ENCODE measurements at regions not wholly inside any gene's neighbourhood (a gene's known extent, or its start where the extent isn't known, plus 50 kb on each side); places are given as distances from the start of the nearest gene placed in this dataset.

DNA sequence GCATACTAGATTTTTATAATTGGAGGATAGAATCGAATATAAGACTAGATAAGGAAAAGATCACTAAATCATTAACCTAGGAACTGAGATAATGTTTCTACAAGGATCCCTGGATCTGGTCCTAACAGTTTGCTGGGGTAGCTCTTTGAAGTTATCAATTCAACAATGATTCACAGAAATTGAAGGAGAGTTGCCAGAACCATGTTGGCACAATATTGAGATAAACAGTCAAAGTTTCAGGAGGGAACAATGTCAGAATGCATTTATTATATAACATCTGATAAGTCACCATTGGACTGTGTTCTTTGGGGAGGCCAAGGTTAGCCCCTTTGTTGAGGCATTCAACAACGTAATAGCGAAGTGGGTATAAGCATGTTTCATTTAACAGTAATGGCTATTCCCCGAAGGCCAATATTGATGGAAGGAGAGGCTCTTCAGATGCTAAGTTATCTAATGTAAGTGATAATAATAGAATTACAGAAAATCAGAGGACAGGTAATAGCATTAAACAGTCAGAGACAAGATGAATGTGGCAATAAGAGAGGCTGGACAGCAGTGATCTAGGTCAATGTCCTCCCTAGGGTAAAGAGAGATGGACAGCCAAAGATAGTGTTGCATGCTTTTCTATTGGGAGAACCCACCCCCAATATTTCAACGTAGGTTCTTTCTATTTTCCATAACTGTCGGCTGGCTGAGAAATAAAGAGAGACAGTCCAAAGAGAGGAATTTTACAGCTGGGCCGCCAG is 604.8 kb upstream of the GYPC start:
- TF ChIP-seq POLR2A (IDR thresholded peaks at IDR 0.05), result no peak
- TF ChIP-seq, protein P1, sequence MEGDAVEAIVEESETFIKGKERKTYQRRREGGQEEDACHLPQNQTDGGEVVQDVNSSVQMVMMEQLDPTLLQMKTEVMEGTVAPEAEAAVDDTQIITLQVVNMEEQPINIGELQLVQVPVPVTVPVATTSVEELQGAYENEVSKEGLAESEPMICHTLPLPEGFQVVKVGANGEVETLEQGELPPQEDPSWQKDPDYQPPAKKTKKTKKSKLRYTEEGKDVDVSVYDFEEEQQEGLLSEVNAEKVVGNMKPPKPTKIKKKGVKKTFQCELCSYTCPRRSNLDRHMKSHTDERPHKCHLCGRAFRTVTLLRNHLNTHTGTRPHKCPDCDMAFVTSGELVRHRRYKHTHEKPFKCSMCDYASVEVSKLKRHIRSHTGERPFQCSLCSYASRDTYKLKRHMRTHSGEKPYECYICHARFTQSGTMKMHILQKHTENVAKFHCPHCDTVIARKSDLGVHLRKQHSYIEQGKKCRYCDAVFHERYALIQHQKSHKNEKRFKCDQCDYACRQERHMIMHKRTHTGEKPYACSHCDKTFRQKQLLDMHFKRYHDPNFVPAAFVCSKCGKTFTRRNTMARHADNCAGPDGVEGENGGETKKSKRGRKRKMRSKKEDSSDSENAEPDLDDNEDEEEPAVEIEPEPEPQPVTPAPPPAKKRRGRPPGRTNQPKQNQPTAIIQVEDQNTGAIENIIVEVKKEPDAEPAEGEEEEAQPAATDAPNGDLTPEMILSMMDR (IDR thresholded peaks at IDR 0.05), result no peak
